Sciatic nerve (tissue), 2 donors: ENCODE measurements at regions not wholly inside any gene's neighbourhood (a gene's known extent, or its start where the extent isn't known, plus 50 kb on each side); places are given as distances from the start of the nearest gene placed in this dataset.
"Not testable (repeated sequence)": the region's sequence is repeated elsewhere in the genome, so short reads cannot be mapped to it uniquely, and the experiment has no call there.

Experiments
- ATAC-seq: fragments of 200-7000 bp; cut with Tn5 transposase; one replicate; pipeline ENCODE4 v1.9.1; 2020; ENCODE audit warnings: mild to moderate bottlenecking, moderate library complexity
- DNase-seq: peaks from one replicate; pipeline ENCODE4 v3.0.0-alpha.2; 2020; ENCODE audit warnings: low spot score
- intact Hi-C: fragments of 100-400 bp; cut with DNase I; formaldehyde crosslinking; loops from one replicate; pipeline ENCODE4 v1.14.2; 2022
- donor health status: DM: no; HTN: no; CAD: no.
- donor health status: DM: no; HTN: no; CAD: no.

DNA sequence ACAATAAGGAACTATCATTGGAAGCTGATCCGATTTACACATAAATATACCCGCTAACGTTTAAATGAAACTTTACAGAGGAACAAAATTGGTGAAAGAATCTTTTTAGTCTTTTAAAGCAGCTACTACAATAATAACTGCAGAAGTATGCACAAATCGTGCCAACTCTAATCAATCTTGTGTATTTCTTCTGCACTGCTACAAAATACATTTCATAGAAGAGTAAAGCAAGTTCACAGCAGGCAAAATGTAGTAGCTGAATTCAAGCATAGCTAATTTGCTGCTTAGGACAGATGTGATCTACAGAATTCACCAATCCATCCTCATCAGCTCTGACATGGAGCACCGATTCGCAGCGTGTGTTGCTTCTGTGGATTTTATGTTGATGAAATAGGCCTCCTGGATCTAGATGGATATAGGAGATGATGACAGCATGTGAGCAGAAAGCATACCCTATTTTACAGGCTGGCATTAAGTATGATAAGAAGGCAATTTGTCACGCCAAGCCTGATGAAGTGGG, 367.3 kb upstream of the FGF13 start:
- DNase-seq = no peak
- intact Hi-C loops = no loop called here

GRCh38 chrX:139078342-139078741, 366.8 kb upstream of the FGF13 start:
- intact Hi-C loops = no loop called here
- DNase-seq = no peak
- ATAC-seq = no peak

More for the DNA sequence above, 367.3 kb upstream of the FGF13 start:
- no peak for ATAC-seq

DNA sequence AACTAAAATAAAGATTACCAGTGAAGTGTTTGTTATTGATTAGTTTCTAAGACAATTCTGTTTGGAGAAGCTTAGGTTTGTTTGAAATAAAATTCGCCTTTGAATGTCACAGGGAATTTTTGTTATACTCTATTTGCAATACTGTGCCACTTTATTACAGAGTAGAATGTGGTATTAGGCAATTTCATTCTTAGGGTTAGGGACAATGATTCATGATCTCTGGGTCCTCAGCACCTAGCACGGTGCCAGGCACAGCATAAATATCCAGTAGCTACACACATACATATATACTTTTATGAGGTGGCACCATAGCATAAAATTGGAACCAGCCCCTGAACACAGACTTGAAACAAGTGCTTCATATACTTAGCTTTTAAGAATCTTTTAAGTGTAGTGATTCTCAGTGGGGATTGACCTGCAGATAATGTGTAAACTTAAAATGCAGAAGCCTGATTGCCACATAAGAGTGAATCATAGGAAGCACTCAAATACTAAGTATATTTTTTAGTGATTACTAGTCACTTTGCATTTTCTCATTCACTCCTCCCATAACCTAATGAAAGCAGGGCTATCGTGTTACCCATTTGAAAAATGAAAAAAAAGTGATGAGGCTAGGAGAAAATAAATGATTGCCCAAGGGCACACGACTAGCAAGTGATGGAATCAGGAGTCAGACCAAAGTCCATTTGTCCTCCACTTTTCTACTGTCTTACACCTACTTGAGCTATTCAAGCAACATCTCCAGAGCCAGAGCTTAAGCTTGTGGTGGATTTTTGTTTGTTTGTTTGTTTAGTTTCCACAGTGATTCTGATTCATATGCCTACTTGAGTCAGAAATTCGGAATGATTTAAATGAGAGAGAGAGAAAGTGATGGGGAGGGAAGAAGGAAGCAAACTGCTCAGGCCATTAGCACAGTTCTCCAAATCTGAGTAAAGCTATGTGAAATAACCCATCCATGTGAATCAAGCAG, 366.0 kb upstream of the FGF13 start:
- no peak for DNase-seq
- intact Hi-C loops = no loop called here
- ATAC-seq = no peak

GRCh38 chrX:139063364-139063763, 351.8 kb upstream of the FGF13 start:
- intact Hi-C loops = no loop called here
- DNase-seq (no peak), ATAC-seq (no peak)

DNA sequence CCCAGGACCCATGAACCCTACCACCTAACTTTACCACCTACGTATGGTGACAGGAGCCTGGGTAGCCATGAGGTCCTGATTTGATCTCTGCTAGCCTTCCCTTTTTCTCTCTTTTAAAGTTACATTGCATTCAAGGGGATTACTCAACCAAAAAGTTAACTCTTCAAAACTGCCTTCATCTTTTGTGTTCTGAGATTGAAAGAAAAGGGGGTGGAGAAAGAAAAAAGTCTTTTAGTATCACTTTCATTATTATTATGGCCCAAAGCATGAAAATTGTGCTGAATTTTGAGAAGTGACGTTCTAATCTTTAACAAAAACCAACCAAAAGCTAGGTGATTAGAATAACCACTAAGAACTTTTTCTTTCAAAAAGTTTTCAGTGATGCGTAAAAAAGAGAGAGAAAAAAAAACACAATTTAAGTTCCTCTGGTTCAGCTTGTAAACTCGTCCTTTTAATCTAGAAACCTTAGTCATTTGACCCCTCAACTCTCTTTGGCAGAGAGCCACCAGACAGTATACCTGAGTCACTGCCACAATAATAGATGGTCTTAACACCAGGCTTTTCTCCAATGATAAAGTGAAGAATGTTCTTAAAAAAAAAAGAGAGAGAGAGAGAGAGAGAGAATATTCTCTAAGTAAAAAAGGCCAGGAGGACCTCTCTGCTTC, 347.4 kb upstream of the FGF13 start:
- DNase-seq = no peak
- intact Hi-C loops = no loop called here
- no peak for ATAC-seq

- DNase-seq (no peak), ATAC-seq (no peak)
- intact Hi-C loops = no loop called here
These were observed 340.9 kb upstream of the FGF13 start for GRCh38 chrX:139052461-139052860.

DNA sequence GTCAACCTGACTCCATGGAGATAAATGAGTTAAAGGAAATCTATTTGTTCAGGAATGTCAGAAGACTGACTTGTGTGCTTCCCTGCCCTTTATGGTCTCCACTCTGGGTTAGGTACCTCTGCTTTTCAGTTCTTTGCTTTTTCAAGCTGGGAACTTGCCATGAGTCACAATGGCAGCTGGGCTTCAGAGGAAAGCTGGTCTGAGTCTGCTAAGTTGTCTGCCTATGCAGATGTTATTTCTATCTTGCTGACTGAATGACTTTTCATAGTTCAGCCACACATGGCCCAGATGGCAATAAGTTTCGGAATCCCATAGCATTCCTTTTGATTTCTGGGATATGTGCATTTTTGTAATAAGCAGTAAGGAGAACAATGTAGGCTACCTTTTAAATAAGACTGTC, 337.9 kb upstream of the FGF13 start:
- ATAC-seq (no peak), DNase-seq (no peak)
- intact Hi-C loops = no loop called here

GRCh38 chrX:139044680-139045079, 333.2 kb upstream of the FGF13 start:
- intact Hi-C loops = no loop called here
- DNase-seq = no peak
- ATAC-seq = no peak

DNA sequence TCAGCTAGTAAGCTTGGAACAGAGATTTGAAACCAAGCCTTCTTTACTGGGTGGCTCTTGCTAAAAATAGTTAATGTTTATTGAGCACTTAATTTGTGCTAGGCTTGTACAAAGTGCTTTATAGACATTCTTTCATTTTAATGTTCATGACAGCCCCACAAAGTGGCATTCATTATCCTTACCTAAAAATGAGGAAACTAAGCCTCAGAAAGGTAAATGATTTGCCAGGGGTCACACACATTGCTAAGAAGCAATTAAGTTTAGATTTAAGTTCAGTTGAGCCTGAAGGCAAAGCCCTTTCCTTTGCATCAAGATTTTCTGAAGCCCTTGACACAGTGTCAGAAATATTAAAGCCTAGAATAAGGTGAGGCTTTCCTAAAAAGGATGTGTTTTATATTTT, 327.5 kb upstream of the FGF13 start:
- ATAC-seq (no peak), DNase-seq (no peak)
- intact Hi-C loops = no loop called here

DNA sequence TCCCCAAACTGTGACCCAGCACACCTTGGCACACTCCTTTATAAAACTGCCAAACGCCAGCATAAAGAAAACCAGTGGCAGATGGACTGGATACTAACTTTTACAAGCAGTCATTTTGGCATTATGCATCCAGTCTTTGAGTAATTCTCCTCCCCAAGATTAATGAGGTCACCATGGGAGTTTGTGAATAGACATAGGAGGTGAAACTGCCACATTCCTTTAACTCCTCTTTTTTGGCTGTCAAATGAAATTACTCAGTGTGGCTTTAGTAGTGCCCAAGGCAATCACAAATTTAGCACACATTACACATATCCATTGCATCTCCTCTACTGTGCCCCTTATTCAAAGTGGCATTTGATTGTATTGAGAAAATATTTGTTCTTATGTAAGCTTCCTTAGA, 315.3 kb upstream of the FGF13 start:
- no peak for DNase-seq
- intact Hi-C loops = no loop called here
- no peak for ATAC-seq

DNA sequence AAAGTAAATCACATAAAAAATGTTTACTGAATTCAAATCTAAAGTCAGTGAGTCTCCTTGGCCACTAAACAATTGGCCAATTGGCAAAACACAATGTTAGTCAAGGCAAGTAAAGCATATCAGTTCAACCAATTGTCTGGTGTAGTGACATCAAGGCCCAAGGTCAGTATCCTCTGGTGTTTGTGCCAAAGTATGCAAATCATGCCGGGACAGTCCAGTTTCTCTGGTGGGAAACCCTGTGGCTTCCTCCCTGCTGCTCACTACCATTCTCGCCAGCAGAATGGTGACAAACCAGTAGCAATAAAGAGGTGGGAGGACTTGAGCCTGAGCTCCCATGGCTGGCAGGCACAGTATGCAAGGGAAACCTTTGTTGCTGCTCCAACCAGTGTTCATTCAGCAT, 314.9 kb upstream of the FGF13 start:
- intact Hi-C loops = no loop called here
- ATAC-seq = no peak
- no peak for DNase-seq

- intact Hi-C loops = no loop called here
- DNase-seq (no peak), ATAC-seq (no peak)
These were observed 314.3 kb upstream of the FGF13 start for GRCh38 chrX:139025816-139026215.

GRCh38 chrX:139023531-139023930, 312.0 kb upstream of the FGF13 start:
- intact Hi-C loops = no loop called here
- DNase-seq (no peak), ATAC-seq (no peak)

DNA sequence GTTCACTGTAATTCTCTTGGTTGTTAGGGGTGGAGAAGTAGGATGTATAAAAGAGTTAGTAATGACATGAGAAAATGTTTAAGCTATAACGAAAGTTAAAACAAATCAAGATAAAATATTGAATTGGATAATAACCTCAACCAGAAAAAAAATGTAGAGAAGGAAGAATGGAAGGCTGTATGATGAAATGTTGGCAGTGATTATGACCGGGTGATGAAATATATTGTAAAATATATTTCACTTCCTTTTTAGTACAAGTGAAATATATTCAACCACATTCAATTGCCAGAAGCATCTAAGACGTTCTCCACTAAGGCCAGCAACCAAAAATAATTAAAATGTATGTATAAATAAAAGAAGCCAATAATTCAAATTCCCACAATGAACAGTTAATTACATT, 309.3 kb upstream of the FGF13 start:
- DNase-seq (no peak), ATAC-seq (no peak)
- intact Hi-C loops = no loop called here

DNA sequence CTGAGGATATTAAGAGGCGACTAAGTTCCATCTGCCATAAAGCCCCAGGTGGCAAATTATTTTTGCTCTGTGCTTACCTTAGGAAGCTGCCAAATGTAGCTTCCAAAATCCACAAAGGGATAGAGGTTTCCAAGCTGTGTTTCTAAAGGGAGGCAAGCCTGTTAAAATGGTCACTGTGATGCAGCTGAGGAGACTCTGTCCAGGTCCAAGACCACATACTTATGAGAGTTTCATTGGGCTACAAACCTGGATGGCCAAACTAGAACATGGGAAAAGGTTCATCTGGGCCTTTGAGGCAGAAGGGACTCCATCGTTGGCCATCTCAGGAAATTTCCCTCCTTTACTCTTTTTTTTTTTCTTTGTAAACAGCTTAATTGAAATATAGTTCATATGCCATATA, 306.9 kb upstream of the FGF13 start:
- ATAC-seq = no peak
- intact Hi-C loops = no loop called here
- DNase-seq = no peak

GRCh38 chrX:139015627-139016026, 304.1 kb upstream of the FGF13 start:
- DNase-seq (no peak), ATAC-seq (no peak)
- intact Hi-C loops = no loop called here

- intact Hi-C loops = no loop called here
- DNase-seq = no peak
- no peak for ATAC-seq
These were observed 296.7 kb upstream of the FGF13 start for GRCh38 chrX:139008185-139008584.

DNA sequence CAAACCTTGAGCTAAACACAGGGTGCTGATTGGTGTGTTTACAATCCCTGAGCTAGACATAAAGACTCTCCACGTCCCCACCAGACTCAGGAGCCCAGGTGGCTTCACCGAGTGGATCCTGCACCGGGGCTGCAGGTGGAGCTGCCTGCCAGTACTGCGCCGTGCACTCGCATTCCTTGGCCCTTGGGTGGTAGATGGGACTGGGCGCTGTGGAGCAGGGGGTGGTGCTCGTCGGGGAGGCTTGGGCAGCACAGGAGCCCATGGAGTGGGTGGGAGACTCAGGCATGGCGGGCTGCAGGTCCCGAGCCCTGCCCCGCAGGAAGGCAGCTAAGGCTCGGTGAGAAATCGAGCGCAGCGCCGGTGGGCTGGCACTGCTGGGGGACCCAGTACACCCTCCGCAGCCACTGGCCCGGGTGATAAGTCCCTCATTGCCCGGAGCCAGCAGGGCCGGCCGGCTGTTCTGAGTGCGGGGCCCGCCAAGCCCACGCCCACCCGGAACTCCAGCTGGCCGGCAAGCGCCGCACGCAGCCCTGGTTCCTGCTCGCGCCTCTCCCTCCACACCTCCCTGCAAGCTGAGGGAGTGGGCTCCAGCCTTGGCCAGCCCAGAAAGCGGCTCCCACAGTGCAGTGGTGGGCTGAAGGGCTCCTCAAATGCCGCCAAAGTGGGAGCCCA, 292.5 kb upstream of the FGF13 start:
- ATAC-seq, intact Hi-C loops, DNase-seq: not testable (repeated sequence)

GRCh38 chrX:139002319-139002718, 290.8 kb upstream of the FGF13 start:
- ATAC-seq (no peak), DNase-seq (no peak)
- intact Hi-C loops = no loop called here

- ATAC-seq (no peak), DNase-seq (no peak)
- intact Hi-C loops = no loop called here
These were observed 284.8 kb upstream of the FGF13 start for GRCh38 chrX:138996268-138996667.
